ENCODE measurements at regions not wholly inside any gene's neighbourhood (a gene's known extent, or its start where the extent isn't known, plus 50 kb on each side); places are given as distances from the start of the nearest gene placed in this dataset.

DNA sequence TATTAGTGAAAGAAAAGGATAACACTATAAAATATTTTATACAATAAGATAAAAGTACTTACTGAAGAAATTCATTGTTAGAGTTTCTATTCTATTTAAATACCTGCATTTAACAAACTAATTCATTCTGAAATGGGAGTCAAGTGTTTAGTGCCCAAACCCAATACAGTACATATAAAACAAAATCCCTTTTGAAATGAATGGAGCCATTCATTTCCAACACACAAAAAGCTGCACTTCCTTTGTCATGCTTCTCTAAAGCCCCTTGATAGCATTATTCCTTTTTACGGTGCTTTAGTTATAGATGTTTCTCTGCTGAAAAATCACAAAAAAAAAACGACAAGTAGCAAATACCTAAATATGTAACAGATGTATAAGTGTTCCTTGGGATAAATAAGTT, 596.3 kb downstream of the ZIC1 start:
- no peak for TF ChIP-seq POLR2A (IDR thresholded peaks at IDR 0.05)
- TF ChIP-seq, protein P1, sequence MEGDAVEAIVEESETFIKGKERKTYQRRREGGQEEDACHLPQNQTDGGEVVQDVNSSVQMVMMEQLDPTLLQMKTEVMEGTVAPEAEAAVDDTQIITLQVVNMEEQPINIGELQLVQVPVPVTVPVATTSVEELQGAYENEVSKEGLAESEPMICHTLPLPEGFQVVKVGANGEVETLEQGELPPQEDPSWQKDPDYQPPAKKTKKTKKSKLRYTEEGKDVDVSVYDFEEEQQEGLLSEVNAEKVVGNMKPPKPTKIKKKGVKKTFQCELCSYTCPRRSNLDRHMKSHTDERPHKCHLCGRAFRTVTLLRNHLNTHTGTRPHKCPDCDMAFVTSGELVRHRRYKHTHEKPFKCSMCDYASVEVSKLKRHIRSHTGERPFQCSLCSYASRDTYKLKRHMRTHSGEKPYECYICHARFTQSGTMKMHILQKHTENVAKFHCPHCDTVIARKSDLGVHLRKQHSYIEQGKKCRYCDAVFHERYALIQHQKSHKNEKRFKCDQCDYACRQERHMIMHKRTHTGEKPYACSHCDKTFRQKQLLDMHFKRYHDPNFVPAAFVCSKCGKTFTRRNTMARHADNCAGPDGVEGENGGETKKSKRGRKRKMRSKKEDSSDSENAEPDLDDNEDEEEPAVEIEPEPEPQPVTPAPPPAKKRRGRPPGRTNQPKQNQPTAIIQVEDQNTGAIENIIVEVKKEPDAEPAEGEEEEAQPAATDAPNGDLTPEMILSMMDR (IDR thresholded peaks at IDR 0.05): no peak
